ENCODE measurements at regions not wholly inside any gene's neighbourhood (a gene's known extent, or its start where the extent isn't known, plus 50 kb on each side); places are given as distances from the start of the nearest gene placed in this dataset.

- Histone ChIP-seq H3F3A (ENCODE audit: insufficient read depth, low read length, poor library complexity, severe bottlenecking) (no peaks in the 10 kb centered on the region), H3K79me2 (replicated peaks; ENCODE audit: insufficient read depth, low read length) (no peaks in the 10 kb centered on the region), H3K36me3 (ENCODE audit: insufficient read depth, low read length) (no peaks in the 10 kb centered on the region), H2AFZ (ENCODE audit: low read depth, low read length) (no peak overlapping the region), H3K27ac (ENCODE audit: low read length) (no peak overlapping the region), H3K4me3 (ENCODE audit: low read length) (no peak overlapping the region), H3K4me2 (ENCODE audit: low read length) (no peak overlapping the region), H4K20me1 (ENCODE audit: insufficient read depth) (no peaks in the 10 kb centered on the region), H3K27me3 (ENCODE audit: insufficient read depth, low read depth, low read length) (no peaks in the 10 kb centered on the region), H3K9me2 (ENCODE audit: insufficient read depth, low read length) (no peaks in the 10 kb centered on the region), H3K9me3 (ENCODE audit: low read length) (no peaks in the 10 kb centered on the region), H3K9ac (ENCODE audit: low read length) (no peak overlapping the region)
- no peak for TF ChIP-seq RAD21 (conservative IDR thresholded peaks at IDR 0.05)
- no peak for TF ChIP-seq CTCF (IDR thresholded peaks at IDR 0.05; ENCODE audit: poor library complexity, severe bottlenecking)
- no peak for TF ChIP-seq MXI1 (conservative IDR thresholded peaks at IDR 0.05; ENCODE audit: poor library complexity, severe bottlenecking)
- no peak for TF ChIP-seq POLR2AphosphoS5 (IDR thresholded peaks at IDR 0.05)
- TF ChIP-seq EZH2 (IDR thresholded peaks at IDR 0.05; ENCODE audit: borderline replicate concordance, insufficient read depth, low read length, poor library complexity, severe bottlenecking), result no peak
- TF ChIP-seq TAF1 (IDR thresholded peaks at IDR 0.05; ENCODE audit: low read depth), result no peak
- TF ChIP-seq SMC3 (conservative IDR thresholded peaks at IDR 0.05; ENCODE audit: poor library complexity), result no peak
- TF ChIP-seq REST (IDR thresholded peaks at IDR 0.05; ENCODE audit: borderline replicate concordance), result no peak
- no peak for TF ChIP-seq EP300 (conservative IDR thresholded peaks at IDR 0.05; ENCODE audit: poor library complexity, severe bottlenecking)
Observed at GRCh38 chrX:9132036-9132638, 98.2 kb upstream of the FAM9B start.

GRCh38 chrX:9133426-9133825, 99.5 kb upstream of the FAM9B start:
- no peak overlapping the region for H3K4me3 ChIP-seq (ENCODE audit: low read length)
- H3K9me2 ChIP-seq (ENCODE audit: insufficient read depth, low read length), result no peaks in the 10 kb centered on the region
- no peaks in the 10 kb centered on the region for H3K9me3 ChIP-seq (ENCODE audit: low read length)
- H3K79me2 ChIP-seq (replicated peaks; ENCODE audit: insufficient read depth, low read length), result no peaks in the 10 kb centered on the region
- no peak overlapping the region for H3K9ac ChIP-seq (ENCODE audit: low read length)
- H4K20me1 ChIP-seq (ENCODE audit: insufficient read depth), result no peaks in the 10 kb centered on the region
- H3K36me3 ChIP-seq (ENCODE audit: insufficient read depth, low read length), result no peaks in the 10 kb centered on the region
- no peak overlapping the region for H3K4me2 ChIP-seq (ENCODE audit: low read length)
- no peaks in the 10 kb centered on the region for H3F3A ChIP-seq (ENCODE audit: insufficient read depth, low read length, poor library complexity, severe bottlenecking)
- no peak overlapping the region for H3K27ac ChIP-seq (ENCODE audit: low read length)
- H3K27me3 ChIP-seq (ENCODE audit: insufficient read depth, low read depth, low read length), result no peaks in the 10 kb centered on the region
- TF ChIP-seq REST (IDR thresholded peaks at IDR 0.05; ENCODE audit: borderline replicate concordance), result no peak
- TF ChIP-seq POLR2AphosphoS5 (IDR thresholded peaks at IDR 0.05), result no peak
- no peak for TF ChIP-seq TAF1 (IDR thresholded peaks at IDR 0.05; ENCODE audit: low read depth)
- TF ChIP-seq SMC3 (conservative IDR thresholded peaks at IDR 0.05; ENCODE audit: poor library complexity), result no peak
- TF ChIP-seq EP300 (conservative IDR thresholded peaks at IDR 0.05; ENCODE audit: poor library complexity, severe bottlenecking), result no peak
- TF ChIP-seq RAD21 (conservative IDR thresholded peaks at IDR 0.05), result no peak
- no peak for TF ChIP-seq MXI1 (conservative IDR thresholded peaks at IDR 0.05; ENCODE audit: poor library complexity, severe bottlenecking)
- TF ChIP-seq CTCF (IDR thresholded peaks at IDR 0.05; ENCODE audit: poor library complexity, severe bottlenecking), result no peak
- TF ChIP-seq EZH2 (IDR thresholded peaks at IDR 0.05; ENCODE audit: borderline replicate concordance, insufficient read depth, low read length, poor library complexity, severe bottlenecking), result no peak
- H2AFZ ChIP-seq (ENCODE audit: low read depth, low read length), result no peak overlapping the region
